ENCODE measurements at regions not wholly inside any gene's neighbourhood (a gene's known extent, or its start where the extent isn't known, plus 50 kb on each side); places are given as distances from the start of the nearest gene placed in this dataset.

GRCh38 chr17:79306424-79307318 lies 232.0 kb downstream of the ENGASE start:
- intact Hi-C loops (cut with micrococcal nuclease) = no loop called here
- ATAC-seq = no peak
- DNase-seq (ENCODE audit: low read depth, low spot score) = no peak
- ChIA-PET CTCF (no interaction called here), POLR2A (no interaction called here), RAD21 (ENCODE audit: low non-redundant PET in 1 of 2, low total read pairs in 2 of 2, uncharacterized antibody in 2 of 2, unreplicated experiment in 2 of 2) (no interaction called here)
- H3K4me2 ChIP-seq (ENCODE audit: low read length) = no peak overlapping the region
- no peak overlapping the region for H2AFZ ChIP-seq (ENCODE audit: low read depth, low read length, poor library complexity, severe bottlenecking)
- no peaks in the 10 kb centered on the region for H4K20me1 ChIP-seq (ENCODE audit: insufficient read depth)
- no peak overlapping the region for H3K9ac ChIP-seq (ENCODE audit: low read length)
- H3K9me3 ChIP-seq (ENCODE audit: control insufficient read depth in 1 of 2, insufficient read depth in 1 of 2, low read depth in 1 of 2, low read length in 2 of 2) = no peaks in the 10 kb centered on the region
- no peaks in the 10 kb centered on the region for H3K9me2 ChIP-seq (ENCODE audit: insufficient read depth)
- H3K4me3 ChIP-seq (replicated peaks in 1 of 2; ENCODE audit: low read depth in 1 of 2, low read length in 2 of 2) = no peak overlapping the region
- TF ChIP-seq YY1 (IDR thresholded peaks at IDR 0.05; ENCODE audit: extremely low read depth, insufficient replicate concordance, low read depth, low read length) (no peak), EGR1 (IDR thresholded peaks at IDR 0.05; ENCODE audit: low read depth) (no peak), ZNF274 (IDR thresholded peaks at IDR 0.05; ENCODE audit: low read depth, low read length) (no peak), FOSL1 (IDR thresholded peaks at IDR 0.05; ENCODE audit: low read depth) (no peak), CEBPB (IDR thresholded peaks at IDR 0.05; ENCODE audit: low read depth) (no peak), REST (IDR thresholded peaks at IDR 0.05; ENCODE audit: low read depth) (no peak), POLR2A (IDR thresholded peaks at IDR 0.05; ENCODE audit: borderline replicate concordance, extremely low read depth, insufficient read depth, insufficient read length) (no peak), CBX3 (IDR thresholded peaks at IDR 0.05; ENCODE audit: low read depth) (no peak)
- TF ChIP-seq, protein P1, sequence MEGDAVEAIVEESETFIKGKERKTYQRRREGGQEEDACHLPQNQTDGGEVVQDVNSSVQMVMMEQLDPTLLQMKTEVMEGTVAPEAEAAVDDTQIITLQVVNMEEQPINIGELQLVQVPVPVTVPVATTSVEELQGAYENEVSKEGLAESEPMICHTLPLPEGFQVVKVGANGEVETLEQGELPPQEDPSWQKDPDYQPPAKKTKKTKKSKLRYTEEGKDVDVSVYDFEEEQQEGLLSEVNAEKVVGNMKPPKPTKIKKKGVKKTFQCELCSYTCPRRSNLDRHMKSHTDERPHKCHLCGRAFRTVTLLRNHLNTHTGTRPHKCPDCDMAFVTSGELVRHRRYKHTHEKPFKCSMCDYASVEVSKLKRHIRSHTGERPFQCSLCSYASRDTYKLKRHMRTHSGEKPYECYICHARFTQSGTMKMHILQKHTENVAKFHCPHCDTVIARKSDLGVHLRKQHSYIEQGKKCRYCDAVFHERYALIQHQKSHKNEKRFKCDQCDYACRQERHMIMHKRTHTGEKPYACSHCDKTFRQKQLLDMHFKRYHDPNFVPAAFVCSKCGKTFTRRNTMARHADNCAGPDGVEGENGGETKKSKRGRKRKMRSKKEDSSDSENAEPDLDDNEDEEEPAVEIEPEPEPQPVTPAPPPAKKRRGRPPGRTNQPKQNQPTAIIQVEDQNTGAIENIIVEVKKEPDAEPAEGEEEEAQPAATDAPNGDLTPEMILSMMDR (IDR thresholded peaks at IDR 0.05 in 2 of 3, conservative IDR thresholded peaks at IDR 0.05 in 1 of 3; ENCODE audit: borderline replicate concordance in 1 of 3, insufficient read depth in 1 of 3, low read depth in 2 of 3, low read length in 2 of 3) = no peak
- TF ChIP-seq, protein P2, sequence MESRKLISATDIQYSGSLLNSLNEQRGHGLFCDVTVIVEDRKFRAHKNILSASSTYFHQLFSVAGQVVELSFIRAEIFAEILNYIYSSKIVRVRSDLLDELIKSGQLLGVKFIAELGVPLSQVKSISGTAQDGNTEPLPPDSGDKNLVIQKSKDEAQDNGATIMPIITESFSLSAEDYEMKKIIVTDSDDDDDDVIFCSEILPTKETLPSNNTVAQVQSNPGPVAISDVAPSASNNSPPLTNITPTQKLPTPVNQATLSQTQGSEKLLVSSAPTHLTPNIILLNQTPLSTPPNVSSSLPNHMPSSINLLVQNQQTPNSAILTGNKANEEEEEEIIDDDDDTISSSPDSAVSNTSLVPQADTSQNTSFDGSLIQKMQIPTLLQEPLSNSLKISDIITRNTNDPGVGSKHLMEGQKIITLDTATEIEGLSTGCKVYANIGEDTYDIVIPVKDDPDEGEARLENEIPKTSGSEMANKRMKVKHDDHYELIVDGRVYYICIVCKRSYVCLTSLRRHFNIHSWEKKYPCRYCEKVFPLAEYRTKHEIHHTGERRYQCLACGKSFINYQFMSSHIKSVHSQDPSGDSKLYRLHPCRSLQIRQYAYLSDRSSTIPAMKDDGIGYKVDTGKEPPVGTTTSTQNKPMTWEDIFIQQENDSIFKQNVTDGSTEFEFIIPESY (IDR thresholded peaks at IDR 0.05; ENCODE audit: extremely low read depth, insufficient replicate concordance, low read length) = no peak
- BruUV-seq (replicated peaks) = no TSS peak
- no peaks in the 10 kb centered on the region for H3K79me2 ChIP-seq (ENCODE audit: insufficient read depth, low read length)
- H3K27ac ChIP-seq (ENCODE audit: low read depth, low read length) = no peak overlapping the region
- H3K27me3 ChIP-seq (ENCODE audit: insufficient read depth, low read length) = peaks cover 46% of the 10 kb centered on the region
- no peaks in the 10 kb centered on the region for H3K4me1 ChIP-seq (ENCODE audit: control insufficient read depth in 1 of 2, insufficient read depth in 2 of 2, low read length in 2 of 2)
- no peaks in the 10 kb centered on the region for H3K36me3 ChIP-seq (ENCODE audit: control insufficient read depth in 1 of 2, insufficient read depth in 2 of 2, low read length in 2 of 2)
